PC-9 (cell line): ENCODE measurements at regions not wholly inside any gene's neighbourhood (a gene's known extent, or its start where the extent isn't known, plus 50 kb on each side); places are given as distances from the start of the nearest gene placed in this dataset.

Experiments used
- BruUV-seq: library from RNA; stranded (reverse); fragments of 400-500 nt; replicated peaks from 2 replicates; lab custom pipeline; 2021; lab: Mats Ljungman, UMichigan
- CTCF ChIA-PET: fragments of 300-600 bp; sonication (Branson Sonifier 250); formaldehyde crosslinking; loops from one replicate; lab custom pipeline; 2022; ENCODE audit warnings: antibody characterized with exemption; lab: Charles Lee
- POLR2A ChIA-PET: fragments of 300-600 bp; sonication (Branson Sonifier 250); formaldehyde crosslinking; loops from one replicate; lab custom pipeline; 2022; ENCODE audit warnings: antibody characterized with exemption; ENCODE audit not compliant: unreplicated experiment; lab: Charles Lee
- DNase-seq, 2 experiments: peaks; one replicate each; pipeline versions ENCODE4 v3.0.0 to v3.0.0-alpha.2; 2015 to 2022; ENCODE audit warnings: mixed read lengths in 1 of 2
- H2AFZ ChIP-seq: fragments of 200-600 bp; sonication (generic); 2 replicates; pipeline ENCODE4 v1.8.1; 2017; ENCODE audit warnings: antibody characterized with exemption
- H3F3A ChIP-seq: fragments of 200-600 bp; sonication (generic); 2 replicates; pipeline ENCODE4 v1.8.1; 2017; ENCODE audit warnings: antibody characterized with exemption, mild to moderate bottlenecking, low read depth; ENCODE audit not compliant: insufficient read depth
- H3K27ac ChIP-seq: fragments of 200-600 bp; sonication (generic); 2 replicates; pipeline ENCODE4 v1.6.1; 2016; ENCODE audit warnings: mixed run types
- H3K27me3 ChIP-seq: fragments of 200-600 bp; sonication (generic); 2 replicates; pipeline ENCODE4 v1.6.1; 2016; ENCODE audit warnings: low read depth, mixed run types; ENCODE audit not compliant: insufficient read depth
- H3K36me3 ChIP-seq: fragments of 200-600 bp; sonication (generic); 2 replicates; pipeline ENCODE4 v1.6.1; 2016; ENCODE audit warnings: low read depth, mixed run types
- H3K4me1 ChIP-seq: fragments of 200-600 bp; sonication (generic); replicated peaks from 2 replicates; pipeline ENCODE4 v1.6.1; 2016; ENCODE audit warnings: mixed run types; ENCODE audit not compliant: insufficient read depth
- H3K4me2 ChIP-seq: fragments of 200-600 bp; sonication (generic); 2 replicates; pipeline ENCODE4 v1.6.1; 2017; ENCODE audit warnings: mixed run types
- H3K4me3 ChIP-seq: fragments of 200-600 bp; sonication (generic); 2 replicates; pipeline ENCODE4 v1.6.1; 2016; ENCODE audit warnings: mixed run types
- H3K79me2 ChIP-seq: fragments of 200-600 bp; sonication (generic); 2 replicates; pipeline ENCODE4 v1.6.1; 2017; ENCODE audit warnings: low read depth, mixed run types
- H3K9me2 ChIP-seq: fragments of 200-600 bp; sonication (generic); 2 replicates; pipeline ENCODE4 v1.8.1; 2017; ENCODE audit warnings: mild to moderate bottlenecking; ENCODE audit not compliant: insufficient read depth
- H3K9me3 ChIP-seq: fragments of 200-600 bp; sonication (generic); 2 replicates; pipeline ENCODE4 v1.8.1; 2016; ENCODE audit warnings: low read depth; ENCODE audit not compliant: insufficient read depth
- H4K20me1 ChIP-seq: fragments of 200-600 bp; sonication (generic); 2 replicates; pipeline ENCODE4 v1.8.1; 2017; ENCODE audit not compliant: insufficient read depth
- CTCF ChIP-seq: fragments of 200-600 bp; sonication (generic); conservative IDR thresholded peaks from 2 replicates; pipeline ENCODE4 v1.6.1; 2017; ENCODE audit warnings: mixed run types, antibody characterized with exemption, mild to moderate bottlenecking, moderate library complexity
- EZH2 ChIP-seq: fragments of 200-600 bp; sonication (generic); IDR thresholded peaks from 2 replicates; pipeline ENCODE4 v1.8.0; 2017; ENCODE audit warnings: antibody characterized with exemption, low read depth
- intact Hi-C: fragments of 100-400 bp; cut with micrococcal nuclease; formaldehyde crosslinking; loops from one replicate; pipeline ENCODE4 v1.10.0; 2022; ENCODE audit not compliant: unreplicated experiment

- Histone ChIP-seq H3K4me1 (peaks cover 44% of the 10 kb centered on the region), H2AFZ (no peak overlapping the region), H3K9me2 (no peaks in the 10 kb centered on the region), H3K4me2 (no peak overlapping the region), H3K27ac (no peak overlapping the region), H3K9me3 (no peaks in the 10 kb centered on the region), H3K27me3 (peaks cover 16% of the 10 kb centered on the region), H3K36me3 (no peaks in the 10 kb centered on the region), H3K4me3 (no peak overlapping the region), H3K79me2 (no peaks in the 10 kb centered on the region), H4K20me1 (no peaks in the 10 kb centered on the region), H3F3A (peaks cover 9% of the 10 kb centered on the region)
- POLR2A ChIA-PET = no interaction called here
- intact Hi-C loops = loop anchor here (5.0 kb wide), 1 partner anchor 51 kb away; no protein-coding TSS in a partner anchor
- BruUV-seq = no TSS peak
- CTCF ChIA-PET = no interaction called here
- DNase-seq = no peak
- no peak for TF ChIP-seq EZH2
- no peak for TF ChIP-seq CTCF
Measured at GRCh38 chr22:49486225-49486624, 341.4 kb downstream of the BRD1 start.

- BruUV-seq = no TSS peak
- Histone ChIP-seq H3K4me1 (peaks cover 41% of the 10 kb centered on the region), H3K36me3 (no peaks in the 10 kb centered on the region), H3K27me3 (peaks cover 35% of the 10 kb centered on the region), H3K4me3 (no peak overlapping the region), H3F3A (peaks cover 9% of the 10 kb centered on the region), H3K79me2 (no peaks in the 10 kb centered on the region), H3K27ac (no peak overlapping the region), H3K9me2 (no peaks in the 10 kb centered on the region), H4K20me1 (no peaks in the 10 kb centered on the region), H3K4me2 (no peak overlapping the region), H3K9me3 (no peaks in the 10 kb centered on the region), H2AFZ (no peak overlapping the region)
- ChIA-PET CTCF (no interaction called here), POLR2A (no interaction called here)
- intact Hi-C loops = no loop called here
- peak in 1 of 2 experiments; percentile 12 for DNase-seq
- TF ChIP-seq CTCF (no peak), EZH2 (no peak)
Measured at GRCh38 chr22:49483946-49484345, 343.7 kb downstream of the BRD1 start.

- no peaks in the 10 kb centered on the region for H3K36me3 ChIP-seq
- H3K79me2 ChIP-seq = no peaks in the 10 kb centered on the region
- intact Hi-C loops = no loop called here
- H3K27ac ChIP-seq = no peak overlapping the region
- H4K20me1 ChIP-seq = no peaks in the 10 kb centered on the region
- no peak for DNase-seq
- CTCF ChIA-PET = no interaction called here
- TF ChIP-seq CTCF (no peak), EZH2 (no peak)
- H3K9me2 ChIP-seq = no peaks in the 10 kb centered on the region
- H3K9me3 ChIP-seq = no peaks in the 10 kb centered on the region
- H2AFZ ChIP-seq = no peak overlapping the region
- no TSS peak for BruUV-seq
- H3K4me3 ChIP-seq = no peak overlapping the region
- H3K27me3 ChIP-seq = peaks cover 35% of the 10 kb centered on the region
- H3K4me2 ChIP-seq = no peak overlapping the region
- peaks cover 36% of the 10 kb centered on the region for H3K4me1 ChIP-seq
- POLR2A ChIA-PET = no interaction called here
- peaks cover 9% of the 10 kb centered on the region for H3F3A ChIP-seq
Measured at GRCh38 chr22:49483281-49483870, 344.3 kb downstream of the BRD1 start.
